Activated CD4-positive, CD25-positive, alpha-beta regulatory T cell treated with anti-CD3 and anti-CD28 coated beads, Interleukin-2, amount 50 U/mL, for 24 hours (primary cell): ENCODE measurements at regions not wholly inside any gene's neighbourhood (a gene's known extent, or its start where the extent isn't known, plus 50 kb on each side); places are given as distances from the start of the nearest gene placed in this dataset.
"Not testable (repeated sequence)": the region's sequence is repeated elsewhere in the genome, so short reads cannot be mapped to it uniquely, and the experiment has no call there.

Experiments used
- ATAC-seq, 2 donors: fragments of 150-1000 bp; cut with Tn5 transposase; one replicate each; pipeline ENCODE4 v1.10.0; 2021; ENCODE audit warnings: mild to moderate bottlenecking in 1 of 2, moderate library complexity in 1 of 2

GRCh38 chr14:105679959-105680735, 153.8 kb downstream of the TMEM121 start:
- ATAC-seq: peak; percentile 65 to 66

- ATAC-seq: peak; percentile 11 to 17
Observed at GRCh38 chr14:105680736-105681098, 154.3 kb downstream of the TMEM121 start.

GRCh38 chr14:105681606-105682185, 155.3 kb downstream of the TMEM121 start:
- not testable (repeated sequence) for ATAC-seq

- ATAC-seq: not testable (repeated sequence)
Observed at GRCh38 chr14:105682442-105682841, 156.1 kb downstream of the TMEM121 start.

GRCh38 chr14:105682956-105683570, 156.7 kb downstream of the TMEM121 start:
- ATAC-seq: no peak

GRCh38 chr14:105684056-105684455, 157.7 kb downstream of the TMEM121 start:
- not testable (repeated sequence) for ATAC-seq

- ATAC-seq: not testable (repeated sequence)
Observed at GRCh38 chr14:105684597-105684996, 158.2 kb downstream of the TMEM121 start.

GRCh38 chr14:105685003-105685402, 158.6 kb downstream of the TMEM121 start:
- no peak for ATAC-seq

GRCh38 chr14:105685605-105686004, 159.2 kb downstream of the TMEM121 start:
- not testable (repeated sequence) for ATAC-seq

GRCh38 chr14:105686050-105686449, 159.7 kb downstream of the TMEM121 start:
- ATAC-seq: not testable (repeated sequence)

- ATAC-seq: not testable (repeated sequence)
Observed at GRCh38 chr14:105686462-105687170, 160.2 kb downstream of the TMEM121 start.

GRCh38 chr14:105687171-105688022, 161.0 kb downstream of the TMEM121 start:
- not testable (repeated sequence) for ATAC-seq

- peak; percentile 14 to 52 for ATAC-seq
Observed at GRCh38 chr14:105688023-105688351, 161.6 kb downstream of the TMEM121 start.

GRCh38 chr14:105688664-105689221, 162.4 kb downstream of the TMEM121 start:
- not testable (repeated sequence) for ATAC-seq

GRCh38 chr14:105689722-105690121, 163.3 kb downstream of the TMEM121 start:
- ATAC-seq: no peak

GRCh38 chr14:105690671-105691070, 164.3 kb downstream of the TMEM121 start:
- no peak for ATAC-seq

- ATAC-seq: not testable (repeated sequence)
Observed at GRCh38 chr14:105691321-105692109, 165.1 kb downstream of the TMEM121 start.

GRCh38 chr14:105692110-105692685, 165.8 kb downstream of the TMEM121 start:
- ATAC-seq: not testable (repeated sequence)

- ATAC-seq: no peak
Observed at GRCh38 chr14:105694961-105695360, 168.6 kb downstream of the TMEM121 start.

- peak; percentile 44 to 55 for ATAC-seq
Observed at GRCh38 chr14:105696388-105696787, 170.0 kb downstream of the TMEM121 start.

GRCh38 chr14:105697414-105697813, 171.0 kb downstream of the TMEM121 start:
- not testable (repeated sequence) for ATAC-seq
